GM23248 (cell line): ENCODE measurements at regions not wholly inside any gene's neighbourhood (a gene's known extent, or its start where the extent isn't known, plus 50 kb on each side); places are given as distances from the start of the nearest gene placed in this dataset.
"Not testable (repeated sequence)": the region's sequence is repeated elsewhere in the genome, so short reads cannot be mapped to it uniquely, and the experiment has no call there.

ENCODE experiments used
- EZH2 ChIP-seq: fragments of 200-600 bp; sonication (generic); IDR thresholded peaks from 2 replicates; pipeline ENCODE4 v1.6.1; 2018; ENCODE audit warnings: antibody characterized with exemption, mild to moderate bottlenecking; ENCODE audit not compliant: insufficient read depth, poor library complexity, severe bottlenecking
- EZH2phosphoT487 ChIP-seq: fragments of 200-600 bp; sonication (generic); IDR thresholded peaks from 2 replicates; pipeline ENCODE4 v1.6.1; 2018; ENCODE audit warnings: antibody characterized with exemption, moderate library complexity, mild to moderate bottlenecking, low read depth; ENCODE audit not compliant: insufficient read depth

- not testable (repeated sequence) for TF ChIP-seq EZH2phosphoT487, EZH2
Measured at GRCh38 chr17:21850614-21851013, 158.3 kb downstream of the KCNJ18 start.
